ENCODE measurements at regions not wholly inside any gene's neighbourhood (a gene's known extent, or its start where the extent isn't known, plus 50 kb on each side); places are given as distances from the start of the nearest gene placed in this dataset.

GRCh38 chr14:87231336-87232026 lies 761.5 kb downstream of the GALC start:
- no peaks in the 10 kb centered on the region for H3K27me3 ChIP-seq
- no peak overlapping the region for H3K27ac ChIP-seq (replicated peaks in 1 of 4)
- no peaks in the 10 kb centered on the region for H3K36me3 ChIP-seq
- TF ChIP-seq POLR2AphosphoS5 (IDR thresholded peaks at IDR 0.05) (no peak), CTCF (IDR thresholded peaks at IDR 0.05) (no peak), EP300 (IDR thresholded peaks at IDR 0.05) (no peak), POLR2A (IDR thresholded peaks at IDR 0.05; ENCODE audit: low read depth) (no peak)
- 86% methylated on average over 3 of the region's 3 CpGs for WGBS
- DNase-seq (ENCODE audit: extremely low spot score), result no peak
- intact Hi-C loops (cut with DNase I), result no loop called here
- no peaks in the 10 kb centered on the region for H3K4me1 ChIP-seq
- no peak overlapping the region for H3K4me3 ChIP-seq
- H3K9me3 ChIP-seq, result no peaks in the 10 kb centered on the region

GRCh38 chr14:87230726-87231125 lies 762.3 kb downstream of the GALC start:
- TF ChIP-seq EP300 (IDR thresholded peaks at IDR 0.05) (no peak), POLR2AphosphoS5 (IDR thresholded peaks at IDR 0.05) (no peak), POLR2A (IDR thresholded peaks at IDR 0.05; ENCODE audit: low read depth) (no peak), CTCF (IDR thresholded peaks at IDR 0.05) (no peak)
- intact Hi-C loops (cut with DNase I), result no loop called here
- Histone ChIP-seq H3K27ac (replicated peaks in 1 of 4) (no peak overlapping the region), H3K27me3 (no peaks in the 10 kb centered on the region), H3K36me3 (no peaks in the 10 kb centered on the region), H3K4me1 (no peaks in the 10 kb centered on the region), H3K9me3 (no peaks in the 10 kb centered on the region), H3K4me3 (no peak overlapping the region)
- no peak for DNase-seq (ENCODE audit: extremely low spot score)

GRCh38 chr14:87229131-87229530 lies 763.9 kb downstream of the GALC start:
- DNase-seq (ENCODE audit: extremely low spot score), result no peak
- Histone ChIP-seq H3K4me3 (no peak overlapping the region), H3K27me3 (no peaks in the 10 kb centered on the region), H3K4me1 (no peaks in the 10 kb centered on the region), H3K9me3 (no peaks in the 10 kb centered on the region), H3K27ac (replicated peaks in 1 of 4) (no peak overlapping the region), H3K36me3 (no peaks in the 10 kb centered on the region)
- TF ChIP-seq POLR2AphosphoS5 (IDR thresholded peaks at IDR 0.05), result no peak
- 73% methylated on average over 1 of the region's 1 CpG for WGBS
- intact Hi-C loops (cut with DNase I), result no loop called here

- WGBS, result 81% methylated on average over 3 of the region's 3 CpGs
- intact Hi-C loops (cut with DNase I), result no loop called here
- Histone ChIP-seq H3K9me3 (no peaks in the 10 kb centered on the region), H3K27ac (replicated peaks in 1 of 4) (no peak overlapping the region), H3K27me3 (no peaks in the 10 kb centered on the region), H3K4me3 (no peak overlapping the region), H3K36me3 (no peaks in the 10 kb centered on the region), H3K4me1 (no peaks in the 10 kb centered on the region)
- DNase-seq (ENCODE audit: extremely low spot score), result no peak
- TF ChIP-seq CTCF (IDR thresholded peaks at IDR 0.05) (no peak), EP300 (IDR thresholded peaks at IDR 0.05) (no peak), POLR2AphosphoS5 (IDR thresholded peaks at IDR 0.05) (no peak), POLR2A (IDR thresholded peaks at IDR 0.05; ENCODE audit: low read depth) (no peak)
These were observed 776.0 kb downstream of the GALC start for GRCh38 chr14:87217023-87217422.

- intact Hi-C loops (cut with DNase I), result no loop called here
- no peaks in the 10 kb centered on the region for H3K9me3 ChIP-seq
- WGBS, result 92% methylated on average over 1 of the region's 1 CpG
These were observed 778.4 kb downstream of the GALC start for GRCh38 chr14:87214558-87214957.

More at GRCh38 chr14:87214558-87214957, 778.4 kb downstream of the GALC start:
- Histone ChIP-seq H3K27ac (replicated peaks in 1 of 4) (no peak overlapping the region), H3K4me1 (no peaks in the 10 kb centered on the region), H3K4me3 (no peak overlapping the region), H3K27me3 (no peaks in the 10 kb centered on the region), H3K36me3 (no peaks in the 10 kb centered on the region)
- DNase-seq (ENCODE audit: extremely low spot score), result no peak
- TF ChIP-seq EP300 (IDR thresholded peaks at IDR 0.05) (no peak), CTCF (IDR thresholded peaks at IDR 0.05) (no peak), POLR2AphosphoS5 (IDR thresholded peaks at IDR 0.05) (no peak), POLR2A (IDR thresholded peaks at IDR 0.05; ENCODE audit: low read depth) (no peak)
